ENCODE measurements at regions not wholly inside any gene's neighbourhood (a gene's known extent, or its start where the extent isn't known, plus 50 kb on each side); places are given as distances from the start of the nearest gene placed in this dataset.

GRCh38 chr7:93646538-93646937, 72.0 kb upstream of the CALCR start:
- no peak for DNase-seq (ENCODE audit: low read depth)

DNA sequence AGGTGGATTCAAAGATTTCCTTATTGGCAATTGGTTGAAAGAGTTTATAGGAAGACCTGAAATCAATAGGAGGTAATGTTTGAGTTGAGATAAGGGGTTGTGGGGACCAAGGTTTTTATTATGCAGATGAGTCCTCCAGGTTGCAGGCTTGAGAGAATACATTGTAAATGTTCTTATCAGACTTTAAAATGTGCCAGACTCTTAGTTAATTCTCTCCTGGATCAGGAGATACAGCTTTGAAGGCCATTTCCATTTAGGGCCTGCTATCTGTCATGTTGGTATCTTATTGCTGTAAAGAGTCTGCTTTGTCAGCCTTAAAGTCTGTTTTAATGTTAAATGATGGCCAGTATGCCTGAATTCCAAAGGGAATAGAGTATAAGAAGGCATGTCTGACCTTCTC, 61.8 kb upstream of the CALCR start:
- DNase-seq (ENCODE audit: low read depth) = no peak

DNA sequence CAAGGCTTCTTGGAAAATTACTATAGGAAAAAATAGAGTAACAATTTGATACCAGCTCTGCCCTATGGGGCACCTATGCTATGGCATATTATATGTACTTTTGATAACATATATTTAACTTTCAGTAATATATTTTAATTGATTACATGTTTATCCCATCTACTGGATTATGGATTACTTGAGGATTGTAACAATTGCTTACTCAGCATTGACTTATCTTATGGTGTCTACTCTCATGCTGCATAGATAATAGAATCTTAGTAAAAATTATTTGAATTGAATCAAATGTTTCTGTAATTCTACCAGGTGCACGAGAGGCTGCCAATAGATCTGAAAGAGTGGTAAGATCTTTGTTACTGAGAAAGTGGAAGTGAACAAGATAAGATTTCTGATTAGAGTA, 57.8 kb upstream of the CALCR start:
- DNase-seq (ENCODE audit: low read depth) = no peak

DNA sequence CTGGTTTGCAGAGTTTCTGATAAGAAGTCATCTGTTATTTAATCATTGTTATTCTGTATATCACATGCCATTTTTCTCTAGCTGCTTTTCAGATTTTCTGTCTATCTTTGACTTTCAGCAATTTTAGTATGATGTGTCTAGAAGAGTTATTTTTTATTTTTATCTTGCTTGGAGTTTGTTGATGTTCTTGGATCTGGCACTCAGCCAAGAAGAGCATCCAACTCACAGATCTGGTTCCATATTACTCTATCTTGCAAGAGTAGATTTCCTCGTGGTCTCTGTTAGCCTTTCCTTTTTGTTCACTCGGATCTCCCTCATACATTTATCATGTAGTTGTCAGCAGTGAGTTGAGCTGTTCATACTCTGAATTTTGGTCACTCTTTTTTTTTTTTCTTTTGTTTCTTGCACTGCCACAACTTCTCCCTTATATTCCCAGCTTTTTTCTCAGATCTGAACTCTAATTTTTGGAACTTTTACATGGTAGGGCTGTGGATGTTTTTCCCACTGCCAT, 54.8 kb upstream of the CALCR start:
- DNase-seq (ENCODE audit: low read depth) = no peak

- no peak for DNase-seq (ENCODE audit: low read depth)
Measured at GRCh38 chr7:93626869-93627268, 52.3 kb upstream of the CALCR start.
